ENCODE measurements at regions not wholly inside any gene's neighbourhood (a gene's known extent, or its start where the extent isn't known, plus 50 kb on each side); places are given as distances from the start of the nearest gene placed in this dataset.

DNA sequence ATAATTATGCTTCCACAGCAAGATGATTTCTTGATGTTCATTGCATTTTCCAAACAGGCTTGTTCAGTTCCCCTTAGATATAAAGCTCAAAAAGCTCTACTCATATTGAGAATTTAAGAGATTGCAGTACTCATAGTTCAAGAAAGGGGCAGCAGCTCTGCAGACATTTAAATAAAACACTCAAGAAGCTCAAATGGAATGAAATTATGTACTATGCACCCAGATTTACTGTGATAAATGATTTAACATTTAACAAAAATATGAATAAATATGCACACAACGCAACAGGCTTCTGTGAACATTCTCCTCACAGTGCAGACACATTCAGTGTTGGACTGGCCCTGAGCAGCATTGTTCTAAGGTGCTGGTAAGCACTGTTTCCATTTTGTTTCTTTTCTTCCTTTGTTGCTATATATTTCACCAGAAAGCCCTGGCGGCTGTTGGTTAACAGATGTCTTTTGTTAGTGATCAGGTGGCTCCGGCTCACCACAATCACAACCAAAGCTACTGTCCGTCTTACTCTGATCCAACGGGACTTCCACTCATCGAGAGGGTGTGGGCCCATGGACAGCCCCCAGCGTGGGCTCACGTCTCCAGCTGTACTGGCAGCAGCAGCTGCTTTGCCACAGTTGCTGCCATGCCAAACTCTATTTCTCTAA, 1440.3 kb downstream of the NCAM2 start:
- no peaks in the 10 kb centered on the region for H3K27me3 ChIP-seq (ENCODE audit: low read depth, low read length)
- H3K27ac ChIP-seq (ENCODE audit: low read length), result peak overlapping the region; percentile 13; the same call in 1 of the 2 replicates
- H3K4me3 ChIP-seq (ENCODE audit: low read length), result peak overlapping the region; percentile 65
- H3K4me2 ChIP-seq (ENCODE audit: low read length), result peak overlapping the region; percentile 60
- H3K36me3 ChIP-seq (replicated peaks; ENCODE audit: low read depth, low read length), result no peaks in the 10 kb centered on the region
- no peaks in the 10 kb centered on the region for H3K79me2 ChIP-seq (ENCODE audit: low read length)
- H4K20me1 ChIP-seq (ENCODE audit: insufficient read depth, low read length), result no peaks in the 10 kb centered on the region
- H3K9me3 ChIP-seq (ENCODE audit: insufficient read depth, low read length), result no peaks in the 10 kb centered on the region
- H3K4me1 ChIP-seq (ENCODE audit: low read length), result peaks cover 8% of the 10 kb centered on the region; the same call in 1 of the 2 replicates
- H3K9ac ChIP-seq (ENCODE audit: low read length), result peak overlapping the region; percentile 35; the same call in 1 of the 2 replicates
- peak overlapping the region; percentile 94 for H2AFZ ChIP-seq (ENCODE audit: low read depth, low read length)
- TF ChIP-seq EZH2phosphoT487 (IDR thresholded peaks at IDR 0.05; ENCODE audit: low read depth) (no peak), CTCF (IDR thresholded peaks at IDR 0.05; ENCODE audit: low read depth, low read length) (no peak)

DNA sequence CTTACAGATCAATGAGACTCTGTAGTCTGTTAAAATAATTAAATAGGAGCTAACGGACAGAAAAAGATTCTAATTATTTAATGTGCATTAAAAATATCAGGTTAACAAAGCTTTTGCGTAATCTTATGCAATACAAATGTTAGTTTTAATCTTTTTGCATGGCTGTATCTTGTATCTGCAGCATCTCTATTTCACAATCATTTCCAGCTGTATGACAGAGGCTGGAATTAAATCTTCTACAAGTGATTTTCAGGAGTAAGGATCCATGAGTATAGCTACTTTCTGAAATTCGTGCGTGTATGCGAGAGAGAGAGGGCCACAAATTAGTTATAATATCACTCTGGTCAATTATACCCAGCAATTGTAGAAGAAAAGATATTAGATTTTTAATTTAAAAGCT, 1446.8 kb downstream of the NCAM2 start:
- H3K36me3 ChIP-seq (replicated peaks; ENCODE audit: low read depth, low read length), result no peaks in the 10 kb centered on the region
- TF ChIP-seq CTCF (IDR thresholded peaks at IDR 0.05; ENCODE audit: low read depth, low read length), result no peak
- no peak for TF ChIP-seq EZH2phosphoT487 (IDR thresholded peaks at IDR 0.05; ENCODE audit: low read depth)

DNA sequence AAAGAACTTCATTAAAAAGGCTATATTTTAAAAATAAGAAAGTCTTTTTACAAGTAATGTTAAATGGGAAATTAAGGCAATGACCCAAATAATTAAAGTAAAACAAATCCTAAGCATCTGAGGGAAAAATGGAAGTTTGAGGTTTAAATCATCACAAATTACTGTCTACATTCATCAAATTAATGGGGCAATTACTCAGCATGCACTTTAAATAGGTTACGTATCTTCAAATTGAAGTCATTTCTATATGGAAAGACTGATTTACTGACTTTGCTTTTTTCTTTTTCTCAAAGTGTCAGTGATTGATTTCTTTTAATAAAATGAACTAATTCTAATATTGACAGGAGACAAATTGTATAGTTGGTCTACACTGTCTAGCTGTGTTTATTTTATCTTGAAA, 1452.3 kb downstream of the NCAM2 start:
- Histone ChIP-seq H3K4me1 (ENCODE audit: low read length) (no peaks in the 10 kb centered on the region), H2AFZ (ENCODE audit: low read depth, low read length) (no peak overlapping the region), H3K4me3 (ENCODE audit: low read length) (no peak overlapping the region), H3K36me3 (replicated peaks; ENCODE audit: low read depth, low read length) (no peaks in the 10 kb centered on the region), H3K79me2 (ENCODE audit: low read length) (no peaks in the 10 kb centered on the region), H3K4me2 (ENCODE audit: low read length) (no peak overlapping the region), H3K27ac (ENCODE audit: low read length) (no peak overlapping the region), H3K9ac (ENCODE audit: low read length) (no peak overlapping the region), H3K9me3 (ENCODE audit: insufficient read depth, low read length) (no peaks in the 10 kb centered on the region), H3K27me3 (ENCODE audit: low read depth, low read length) (no peaks in the 10 kb centered on the region), H4K20me1 (ENCODE audit: insufficient read depth, low read length) (no peaks in the 10 kb centered on the region)
- no peak for TF ChIP-seq CTCF (IDR thresholded peaks at IDR 0.05; ENCODE audit: low read depth, low read length)
- no peak for TF ChIP-seq EZH2phosphoT487 (IDR thresholded peaks at IDR 0.05; ENCODE audit: low read depth)

More for the DNA sequence above, 1446.8 kb downstream of the NCAM2 start:
- Histone ChIP-seq H3K4me2 (ENCODE audit: low read length) (no peak overlapping the region), H4K20me1 (ENCODE audit: insufficient read depth, low read length) (no peaks in the 10 kb centered on the region), H3K27ac (ENCODE audit: low read length) (no peak overlapping the region), H2AFZ (ENCODE audit: low read depth, low read length) (no peak overlapping the region), H3K27me3 (ENCODE audit: low read depth, low read length) (no peaks in the 10 kb centered on the region), H3K79me2 (ENCODE audit: low read length) (no peaks in the 10 kb centered on the region), H3K9me3 (ENCODE audit: insufficient read depth, low read length) (no peaks in the 10 kb centered on the region), H3K4me1 (ENCODE audit: low read length) (no peaks in the 10 kb centered on the region), H3K9ac (ENCODE audit: low read length) (no peak overlapping the region), H3K4me3 (ENCODE audit: low read length) (no peak overlapping the region)

- no peak overlapping the region for H3K4me3 ChIP-seq (ENCODE audit: low read length)
- H2AFZ ChIP-seq (ENCODE audit: low read depth, low read length), result no peak overlapping the region
- no peak overlapping the region for H3K4me2 ChIP-seq (ENCODE audit: low read length)
- no peaks in the 10 kb centered on the region for H4K20me1 ChIP-seq (ENCODE audit: insufficient read depth, low read length)
- H3K9me3 ChIP-seq (ENCODE audit: insufficient read depth, low read length), result no peaks in the 10 kb centered on the region
- no peaks in the 10 kb centered on the region for H3K36me3 ChIP-seq (replicated peaks; ENCODE audit: low read depth, low read length)
- H3K27ac ChIP-seq (ENCODE audit: low read length), result no peak overlapping the region
- H3K79me2 ChIP-seq (ENCODE audit: low read length), result no peaks in the 10 kb centered on the region
- no peak overlapping the region for H3K9ac ChIP-seq (ENCODE audit: low read length)
- H3K4me1 ChIP-seq (ENCODE audit: low read length), result no peaks in the 10 kb centered on the region
- no peak for TF ChIP-seq EZH2phosphoT487 (IDR thresholded peaks at IDR 0.05; ENCODE audit: low read depth)
- TF ChIP-seq CTCF (IDR thresholded peaks at IDR 0.05; ENCODE audit: low read depth, low read length), result no peak
- no peaks in the 10 kb centered on the region for H3K27me3 ChIP-seq (ENCODE audit: low read depth, low read length)
These were observed 1458.0 kb downstream of the NCAM2 start for GRCh38 chr21:22456241-22456640.

All from OCI-LY3 (cell line).